ENCODE measurements at regions not wholly inside any gene's neighbourhood (a gene's known extent, or its start where the extent isn't known, plus 50 kb on each side); places are given as distances from the start of the nearest gene placed in this dataset.

DNA sequence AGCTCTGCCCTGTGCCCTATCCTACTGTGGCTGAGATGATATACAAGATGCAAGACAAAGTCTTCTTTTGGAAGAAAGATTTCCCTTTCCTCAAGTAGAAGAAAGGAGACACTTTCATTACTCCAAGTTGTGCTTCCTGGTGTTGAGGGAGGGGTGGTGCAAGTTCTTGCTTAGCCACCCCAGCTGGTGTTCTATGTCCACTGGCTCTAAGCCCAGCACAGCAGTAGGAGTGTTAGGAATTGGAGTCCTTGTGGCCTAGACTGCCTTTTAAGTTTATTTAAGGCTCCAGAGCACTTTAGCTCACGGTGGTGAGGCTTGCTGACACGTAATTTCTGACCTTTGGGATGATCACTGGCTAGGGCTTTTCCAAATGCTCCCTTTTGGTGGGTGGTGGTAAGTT is 109.7 kb downstream of the KIF2B start (continued):
- TF ChIP-seq REST (IDR thresholded peaks at IDR 0.05; ENCODE audit: low read depth) (no peak), YY1 (IDR thresholded peaks at IDR 0.05; ENCODE audit: extremely low read depth, insufficient replicate concordance, low read depth, low read length) (no peak), RAD21 (IDR thresholded peaks at IDR 0.05; ENCODE audit: low read depth) (no peak), TCF7L2 (IDR thresholded peaks at IDR 0.05; ENCODE audit: borderline replicate concordance, extremely low read depth, insufficient read depth, insufficient read length) (no peak), EZH2 (IDR thresholded peaks at IDR 0.05) (no peak)

- H2AFZ ChIP-seq (ENCODE audit: low read depth, low read length, poor library complexity, severe bottlenecking), result no peak overlapping the region
- H3K9me2 ChIP-seq (ENCODE audit: insufficient read depth), result no peaks in the 10 kb centered on the region
- H3K27ac ChIP-seq (ENCODE audit: low read depth, low read length), result no peak overlapping the region
- no TSS peak for BruUV-seq (replicated peaks)
- H3K79me2 ChIP-seq (ENCODE audit: insufficient read depth, low read length), result no peaks in the 10 kb centered on the region
- no peaks in the 10 kb centered on the region for H3K4me1 ChIP-seq (ENCODE audit: control insufficient read depth in 1 of 2, insufficient read depth in 2 of 2, low read length in 2 of 2)
- CTCF ChIA-PET, result no interaction called here
- no peak for DNase-seq (ENCODE audit: low read depth, low spot score)
- no peak overlapping the region for H3K4me2 ChIP-seq (ENCODE audit: low read length)
- RAD21 ChIA-PET (ENCODE audit: low non-redundant PET in 1 of 2, low total read pairs in 2 of 2, uncharacterized antibody in 2 of 2, unreplicated experiment in 2 of 2), result no interaction called here
- TF ChIP-seq ELF1 (IDR thresholded peaks at IDR 0.05; ENCODE audit: borderline replicate concordance, low read depth) (no peak), SIN3A (IDR thresholded peaks at IDR 0.05; ENCODE audit: low read depth) (no peak), JUND (IDR thresholded peaks at IDR 0.05) (no peak), ZNF274 (IDR thresholded peaks at IDR 0.05; ENCODE audit: low read depth, low read length) (no peak), ZFX (IDR thresholded peaks at IDR 0.05) (no peak)
- TF ChIP-seq, protein P1, sequence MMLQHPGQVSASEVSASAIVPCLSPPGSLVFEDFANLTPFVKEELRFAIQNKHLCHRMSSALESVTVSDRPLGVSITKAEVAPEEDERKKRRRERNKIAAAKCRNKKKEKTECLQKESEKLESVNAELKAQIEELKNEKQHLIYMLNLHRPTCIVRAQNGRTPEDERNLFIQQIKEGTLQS (IDR thresholded peaks at IDR 0.05), result no peak
- TF ChIP-seq, protein P2, sequence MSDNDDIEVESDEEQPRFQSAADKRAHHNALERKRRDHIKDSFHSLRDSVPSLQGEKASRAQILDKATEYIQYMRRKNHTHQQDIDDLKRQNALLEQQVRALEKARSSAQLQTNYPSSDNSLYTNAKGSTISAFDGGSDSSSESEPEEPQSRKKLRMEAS (IDR thresholded peaks at IDR 0.05), result no peak
- ATAC-seq, result no peak
- no peaks in the 10 kb centered on the region for H3K27me3 ChIP-seq (ENCODE audit: insufficient read depth, low read length)
- intact Hi-C loops (cut with micrococcal nuclease), result no loop called here
- no peaks in the 10 kb centered on the region for H3K36me3 ChIP-seq (ENCODE audit: control insufficient read depth in 1 of 2, insufficient read depth in 2 of 2, low read length in 2 of 2)
- H3K4me3 ChIP-seq (replicated peaks in 1 of 2; ENCODE audit: low read depth in 1 of 2, low read length in 2 of 2), result no peak overlapping the region
- H4K20me1 ChIP-seq (ENCODE audit: insufficient read depth), result no peaks in the 10 kb centered on the region
- no peak overlapping the region for H3K9ac ChIP-seq (ENCODE audit: low read length)
- peaks cover 44 to 67% of the 10 kb centered on the region in 2 experiments for H3K9me3 ChIP-seq (ENCODE audit: control insufficient read depth in 1 of 2, insufficient read depth in 1 of 2, low read depth in 1 of 2, low read length in 2 of 2)
- POLR2A ChIA-PET, result no interaction called here
Observed at GRCh38 chr17:53934931-53935330, 112.2 kb downstream of the KIF2B start.
